ENCODE measurements at regions not wholly inside any gene's neighbourhood (a gene's known extent, or its start where the extent isn't known, plus 50 kb on each side); places are given as distances from the start of the nearest gene placed in this dataset.

- no peak for TF ChIP-seq POLR2A (IDR thresholded peaks at IDR 0.05; ENCODE audit: low read depth, low read length)
- TF ChIP-seq POLR2AphosphoS5 (IDR thresholded peaks at IDR 0.05; ENCODE audit: low read depth, low read length), result no peak
Observed at GRCh38 chr19:31961191-31961590, 384.2 kb upstream of the ZNF507 start.
